ENCODE measurements at regions not wholly inside any gene's neighbourhood (a gene's known extent, or its start where the extent isn't known, plus 50 kb on each side); places are given as distances from the start of the nearest gene placed in this dataset.

DNA sequence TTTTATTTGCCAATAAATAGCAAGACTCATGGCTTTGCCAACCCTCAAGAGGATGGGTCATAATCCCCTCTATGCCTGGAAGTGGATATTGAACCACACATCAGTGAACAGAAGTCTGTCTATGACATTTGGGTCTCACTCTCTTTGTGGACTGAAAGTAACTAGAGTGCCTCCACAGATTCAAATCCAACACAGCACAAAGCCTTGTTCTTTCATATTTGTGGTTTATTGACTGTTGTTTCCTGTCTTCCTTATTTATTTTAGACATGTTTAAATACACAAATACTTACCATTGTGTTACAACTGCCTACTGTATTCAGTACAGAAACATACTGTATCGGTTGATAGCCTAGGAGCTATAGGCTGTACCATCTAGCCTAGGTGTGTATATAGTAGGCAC, 121.9 kb downstream of the TSN start:
- ChIA-PET CTCF (ENCODE audit: partially characterized antibody) (no interaction called here), POLR2A (ENCODE audit: partially characterized antibody) (no interaction called here)
- H2BK12ac ChIP-seq (ENCODE audit: low read depth, low read length): no peak overlapping the region
- H4K91ac ChIP-seq (replicated peaks; ENCODE audit: insufficient read length, low read length): no peak overlapping the region
- 100% methylated on average over 1 of the region's 1 CpG; no CpG with 5 or more reads in 1 of the 2 experiments for WGBS, 2 experiments (ENCODE audit: extremely low coverage in 1 of 2, insufficient coverage in 1 of 2, insufficient read length in 1 of 2, insufficient replicate concordance in 2 of 2, low coverage in 1 of 2, low lambda C conversion rate in 2 of 2, missing lambda C conversion rate in 1 of 2)
- H3K14ac ChIP-seq (ENCODE audit: insufficient read length): no peak overlapping the region
- no peaks in the 10 kb centered on the region for H3K79me2 ChIP-seq (ENCODE audit: control insufficient read depth in 1 of 2, insufficient read depth in 2 of 2, low read length in 2 of 2)
- no peak overlapping the region for H2AFZ ChIP-seq (ENCODE audit: low read length)
- H3K79me1 ChIP-seq (ENCODE audit: low read depth, low read length): no peaks in the 10 kb centered on the region
- H3K4me3 ChIP-seq (ENCODE audit: extremely low read depth in 1 of 4, insufficient read depth in 2 of 4, low read depth in 3 of 4, low read length in 4 of 4): no peak overlapping the region
- FAIRE-seq (no peak), DNase-seq (ENCODE audit: low read depth in 1 of 2, low spot score in 2 of 2) (no peak)
- H3K9me3 ChIP-seq (ENCODE audit: insufficient read depth in 2 of 2, low read depth in 1 of 2, low read length in 1 of 2): no peaks in the 10 kb centered on the region
- H4K20me1 ChIP-seq (replicated peaks in 1 of 2; ENCODE audit: control insufficient read depth in 1 of 2, insufficient read depth in 2 of 2, low read length in 2 of 2): no peaks in the 10 kb centered on the region
- no peaks in the 10 kb centered on the region for H3K23me2 ChIP-seq (ENCODE audit: low read depth, low read length)
- no peak overlapping the region for H4K8ac ChIP-seq (ENCODE audit: extremely low read depth, insufficient read depth, low read length)
- H2BK5ac ChIP-seq (ENCODE audit: low read depth, low read length): no peak overlapping the region
- no peak overlapping the region for H2AK5ac ChIP-seq (ENCODE audit: low read depth, low read length)
- H3K4ac ChIP-seq (replicated peaks; ENCODE audit: insufficient read length, low read depth, low read length): no peak overlapping the region
- H3K27ac ChIP-seq (ENCODE audit: low read depth, low read length): no peak overlapping the region
- H2BK15ac ChIP-seq (ENCODE audit: low read length): no peak overlapping the region
- no peaks in the 10 kb centered on the region for H3K36me3 ChIP-seq (ENCODE audit: control insufficient read depth in 2 of 4, insufficient read depth in 4 of 4, low read length in 3 of 4)
- no peak overlapping the region for H2BK120ac ChIP-seq (replicated peaks; ENCODE audit: low read depth, low read length)
- no peak for TF ChIP-seq JUND (IDR thresholded peaks at IDR 0.05; ENCODE audit: low read length)
- no peak overlapping the region for H3K56ac ChIP-seq (replicated peaks; ENCODE audit: insufficient read length, low read depth, low read length)
- no peak overlapping the region for H3K4me2 ChIP-seq (ENCODE audit: insufficient read depth in 1 of 2, low read depth in 2 of 2, low read length in 2 of 2)
- no peak overlapping the region for H4K5ac ChIP-seq (ENCODE audit: insufficient read length, low read depth, low read length)
- no peak overlapping the region for H3K18ac ChIP-seq (ENCODE audit: extremely low read depth, low read length)
- no peaks in the 10 kb centered on the region for H3K27me3 ChIP-seq (replicated peaks in 1 of 4; ENCODE audit: control insufficient read depth in 3 of 4, extremely low read depth in 1 of 4, insufficient read depth in 3 of 4, low read length in 3 of 4)
- no peak overlapping the region for H3K23ac ChIP-seq (ENCODE audit: insufficient read length)
- no peak overlapping the region for H2BK20ac ChIP-seq (ENCODE audit: low read length)
- H3K4me1 ChIP-seq (replicated peaks in 1 of 4; ENCODE audit: control insufficient read depth in 3 of 4, insufficient read depth in 4 of 4, low read length in 3 of 4): peaks cover 0 to 2% (median 0%) of the 10 kb centered on the region in 4 experiments; a peak in 2 of 7 replicates
- H3K9ac ChIP-seq (replicated peaks in 1 of 4; ENCODE audit: extremely low read depth in 1 of 4, low read depth in 3 of 4, low read length in 3 of 4): no peak overlapping the region
